ENCODE measurements at regions not wholly inside any gene's neighbourhood (a gene's known extent, or its start where the extent isn't known, plus 50 kb on each side); places are given as distances from the start of the nearest gene placed in this dataset.

DNA sequence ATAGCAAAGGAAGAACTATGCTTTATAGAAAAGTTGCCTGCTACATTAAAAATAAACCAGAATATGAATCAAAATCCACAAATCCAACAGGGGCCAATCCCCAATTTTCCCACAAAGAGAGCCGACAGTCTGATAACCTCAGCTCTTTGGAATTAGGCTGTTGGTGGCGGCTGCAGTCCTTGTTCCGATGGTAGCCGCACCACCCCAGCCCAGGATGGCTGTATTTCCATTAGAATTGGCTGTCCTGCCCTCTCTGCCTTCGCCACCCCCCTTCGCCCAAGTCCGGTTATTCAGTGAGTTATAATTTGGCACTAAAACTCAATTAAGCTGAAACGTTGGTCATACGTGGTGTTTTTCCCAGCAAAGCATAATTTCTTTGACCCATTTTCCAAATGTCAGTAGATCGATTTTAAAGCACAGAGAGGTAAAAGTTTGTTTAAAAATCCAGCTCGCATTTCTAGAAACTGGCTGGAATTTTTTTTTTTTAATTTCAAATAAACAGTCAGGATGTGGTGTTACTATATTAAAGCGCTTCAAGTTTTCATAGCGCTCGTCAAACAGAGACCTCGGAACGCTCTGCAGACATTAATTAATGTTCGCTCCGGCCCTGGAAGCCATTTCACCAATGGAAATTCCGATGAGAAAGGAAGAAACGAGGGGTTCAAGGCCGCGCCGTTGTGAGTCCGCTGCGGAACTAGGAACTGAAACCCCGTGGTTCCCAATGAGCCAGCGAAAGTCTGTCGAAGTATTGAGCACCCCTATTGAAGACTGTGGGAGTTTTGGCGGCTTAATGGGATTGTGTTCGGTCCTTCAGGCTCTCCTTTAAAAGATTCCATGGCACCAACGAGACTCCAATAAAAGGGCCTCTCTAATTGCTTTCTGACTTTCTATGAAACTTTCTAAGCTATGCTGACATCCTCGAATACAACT lies 104.8 kb upstream of the DIO3 start:
- Histone ChIP-seq H4K20me1 (ENCODE audit: insufficient read depth, low read length) (no peaks in the 10 kb centered on the region), H3K4me1 (ENCODE audit: low read length) (no peaks in the 10 kb centered on the region), H3K79me2 (ENCODE audit: low read length) (no peaks in the 10 kb centered on the region), H3K4me2 (ENCODE audit: low read length) (no peak overlapping the region), H3K36me3 (replicated peaks; ENCODE audit: low read depth, low read length) (no peaks in the 10 kb centered on the region), H3K27ac (ENCODE audit: low read length) (no peak overlapping the region), H2AFZ (ENCODE audit: low read depth, low read length) (no peak overlapping the region), H3K4me3 (ENCODE audit: low read length) (no peak overlapping the region), H3K9ac (ENCODE audit: low read length) (no peak overlapping the region), H3K9me3 (ENCODE audit: insufficient read depth, low read length) (no peaks in the 10 kb centered on the region), H3K27me3 (ENCODE audit: low read depth, low read length) (no peaks in the 10 kb centered on the region)
- no peak for TF ChIP-seq EZH2phosphoT487 (IDR thresholded peaks at IDR 0.05; ENCODE audit: low read depth)
- TF ChIP-seq, protein P1, sequence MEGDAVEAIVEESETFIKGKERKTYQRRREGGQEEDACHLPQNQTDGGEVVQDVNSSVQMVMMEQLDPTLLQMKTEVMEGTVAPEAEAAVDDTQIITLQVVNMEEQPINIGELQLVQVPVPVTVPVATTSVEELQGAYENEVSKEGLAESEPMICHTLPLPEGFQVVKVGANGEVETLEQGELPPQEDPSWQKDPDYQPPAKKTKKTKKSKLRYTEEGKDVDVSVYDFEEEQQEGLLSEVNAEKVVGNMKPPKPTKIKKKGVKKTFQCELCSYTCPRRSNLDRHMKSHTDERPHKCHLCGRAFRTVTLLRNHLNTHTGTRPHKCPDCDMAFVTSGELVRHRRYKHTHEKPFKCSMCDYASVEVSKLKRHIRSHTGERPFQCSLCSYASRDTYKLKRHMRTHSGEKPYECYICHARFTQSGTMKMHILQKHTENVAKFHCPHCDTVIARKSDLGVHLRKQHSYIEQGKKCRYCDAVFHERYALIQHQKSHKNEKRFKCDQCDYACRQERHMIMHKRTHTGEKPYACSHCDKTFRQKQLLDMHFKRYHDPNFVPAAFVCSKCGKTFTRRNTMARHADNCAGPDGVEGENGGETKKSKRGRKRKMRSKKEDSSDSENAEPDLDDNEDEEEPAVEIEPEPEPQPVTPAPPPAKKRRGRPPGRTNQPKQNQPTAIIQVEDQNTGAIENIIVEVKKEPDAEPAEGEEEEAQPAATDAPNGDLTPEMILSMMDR (IDR thresholded peaks at IDR 0.05; ENCODE audit: low read depth, low read length): no peak

- H3K9me3 ChIP-seq (ENCODE audit: insufficient read depth, low read length): no peaks in the 10 kb centered on the region
- H3K79me2 ChIP-seq (ENCODE audit: low read length): no peaks in the 10 kb centered on the region
- TF ChIP-seq, protein P1 (IDR thresholded peaks at IDR 0.05; ENCODE audit: low read depth, low read length): no peak
- no peak for TF ChIP-seq EZH2phosphoT487 (IDR thresholded peaks at IDR 0.05; ENCODE audit: low read depth)
- H3K4me2 ChIP-seq (ENCODE audit: low read length): no peak overlapping the region
- H2AFZ ChIP-seq (ENCODE audit: low read depth, low read length): no peak overlapping the region
- no peak overlapping the region for H3K4me3 ChIP-seq (ENCODE audit: low read length)
- no peaks in the 10 kb centered on the region for H3K27me3 ChIP-seq (ENCODE audit: low read depth, low read length)
- H3K4me1 ChIP-seq (ENCODE audit: low read length): no peaks in the 10 kb centered on the region
- H4K20me1 ChIP-seq (ENCODE audit: insufficient read depth, low read length): no peaks in the 10 kb centered on the region
- no peaks in the 10 kb centered on the region for H3K36me3 ChIP-seq (replicated peaks; ENCODE audit: low read depth, low read length)
- no peak overlapping the region for H3K9ac ChIP-seq (ENCODE audit: low read length)
- no peak overlapping the region for H3K27ac ChIP-seq (ENCODE audit: low read length)
Observed at GRCh38 chr14:101457301-101457935, 103.9 kb upstream of the DIO3 start.

- TF ChIP-seq EZH2phosphoT487 (IDR thresholded peaks at IDR 0.05; ENCODE audit: low read depth): no peak
- TF ChIP-seq, protein P1 (IDR thresholded peaks at IDR 0.05; ENCODE audit: low read depth, low read length): no peak
- no peak overlapping the region for H2AFZ ChIP-seq (ENCODE audit: low read depth, low read length)
- H3K9ac ChIP-seq (ENCODE audit: low read length): no peak overlapping the region
- no peaks in the 10 kb centered on the region for H4K20me1 ChIP-seq (ENCODE audit: insufficient read depth, low read length)
- no peaks in the 10 kb centered on the region for H3K36me3 ChIP-seq (replicated peaks; ENCODE audit: low read depth, low read length)
- H3K9me3 ChIP-seq (ENCODE audit: insufficient read depth, low read length): no peaks in the 10 kb centered on the region
- no peaks in the 10 kb centered on the region for H3K27me3 ChIP-seq (ENCODE audit: low read depth, low read length)
- H3K79me2 ChIP-seq (ENCODE audit: low read length): no peaks in the 10 kb centered on the region
- no peak overlapping the region for H3K27ac ChIP-seq (ENCODE audit: low read length)
- H3K4me2 ChIP-seq (ENCODE audit: low read length): no peak overlapping the region
- no peaks in the 10 kb centered on the region for H3K4me1 ChIP-seq (ENCODE audit: low read length)
- no peak overlapping the region for H3K4me3 ChIP-seq (ENCODE audit: low read length)
Observed at GRCh38 chr14:101457936-101458740, 103.2 kb upstream of the DIO3 start.

Data from OCI-LY3 (cell line).